ENCODE measurements at regions not wholly inside any gene's neighbourhood (a gene's known extent, or its start where the extent isn't known, plus 50 kb on each side); places are given as distances from the start of the nearest gene placed in this dataset.

DNA sequence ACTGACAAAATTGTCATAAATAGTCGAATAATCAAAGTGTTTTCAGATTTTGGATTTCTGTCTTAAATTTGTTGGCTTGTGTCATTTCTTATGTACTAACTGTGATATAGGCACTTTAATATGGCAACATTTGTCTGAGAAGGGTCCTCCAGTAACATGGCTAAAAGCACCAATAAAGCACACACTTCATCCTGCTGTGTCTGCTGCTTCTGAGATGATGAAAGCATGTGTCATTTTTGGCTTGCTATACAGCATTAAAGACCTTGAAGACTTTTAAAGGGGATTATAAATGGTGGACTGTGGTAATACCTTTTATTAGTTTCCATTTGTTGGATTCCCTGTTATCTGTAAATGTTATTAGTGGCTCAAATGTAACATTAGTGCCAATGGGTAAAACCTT, 551.8 kb upstream of the GRID2 start:
- TF ChIP-seq, protein P1, sequence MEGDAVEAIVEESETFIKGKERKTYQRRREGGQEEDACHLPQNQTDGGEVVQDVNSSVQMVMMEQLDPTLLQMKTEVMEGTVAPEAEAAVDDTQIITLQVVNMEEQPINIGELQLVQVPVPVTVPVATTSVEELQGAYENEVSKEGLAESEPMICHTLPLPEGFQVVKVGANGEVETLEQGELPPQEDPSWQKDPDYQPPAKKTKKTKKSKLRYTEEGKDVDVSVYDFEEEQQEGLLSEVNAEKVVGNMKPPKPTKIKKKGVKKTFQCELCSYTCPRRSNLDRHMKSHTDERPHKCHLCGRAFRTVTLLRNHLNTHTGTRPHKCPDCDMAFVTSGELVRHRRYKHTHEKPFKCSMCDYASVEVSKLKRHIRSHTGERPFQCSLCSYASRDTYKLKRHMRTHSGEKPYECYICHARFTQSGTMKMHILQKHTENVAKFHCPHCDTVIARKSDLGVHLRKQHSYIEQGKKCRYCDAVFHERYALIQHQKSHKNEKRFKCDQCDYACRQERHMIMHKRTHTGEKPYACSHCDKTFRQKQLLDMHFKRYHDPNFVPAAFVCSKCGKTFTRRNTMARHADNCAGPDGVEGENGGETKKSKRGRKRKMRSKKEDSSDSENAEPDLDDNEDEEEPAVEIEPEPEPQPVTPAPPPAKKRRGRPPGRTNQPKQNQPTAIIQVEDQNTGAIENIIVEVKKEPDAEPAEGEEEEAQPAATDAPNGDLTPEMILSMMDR (IDR thresholded peaks at IDR 0.05; ENCODE audit: insufficient read depth, low read depth, low read length), result no peak
- no peak for TF ChIP-seq EZH2 (IDR thresholded peaks at IDR 0.05; ENCODE audit: insufficient read depth, low read length)
